ENCODE measurements at regions not wholly inside any gene's neighbourhood (a gene's known extent, or its start where the extent isn't known, plus 50 kb on each side); places are given as distances from the start of the nearest gene placed in this dataset.

- Histone ChIP-seq H3K27me3 (ENCODE audit: insufficient read depth, low read length) (peaks cover 8% of the 10 kb centered on the region; the same call in 1 of the 2 replicates), H3K4me2 (ENCODE audit: low read length) (no peak overlapping the region), H3K4me3 (replicated peaks in 1 of 2; ENCODE audit: low read depth in 1 of 2, low read length in 2 of 2) (no peak overlapping the region), H3K36me3 (ENCODE audit: control insufficient read depth in 1 of 2, insufficient read depth in 2 of 2, low read length in 2 of 2) (no peaks in the 10 kb centered on the region), H3K9ac (ENCODE audit: low read length) (no peak overlapping the region), H3K9me3 (ENCODE audit: control insufficient read depth in 1 of 2, insufficient read depth in 1 of 2, low read depth in 1 of 2, low read length in 2 of 2) (no peaks in the 10 kb centered on the region), H3K9me2 (ENCODE audit: insufficient read depth) (no peaks in the 10 kb centered on the region), H2AFZ (ENCODE audit: low read depth, low read length, poor library complexity, severe bottlenecking) (no peak overlapping the region), H3K4me1 (ENCODE audit: control insufficient read depth in 1 of 2, insufficient read depth in 2 of 2, low read length in 2 of 2) (no peaks in the 10 kb centered on the region), H3K27ac (ENCODE audit: low read depth, low read length) (no peak overlapping the region), H4K20me1 (ENCODE audit: insufficient read depth) (no peaks in the 10 kb centered on the region), H3K79me2 (ENCODE audit: insufficient read depth, low read length) (no peaks in the 10 kb centered on the region)
- no peak for DNase-seq (ENCODE audit: low read depth, low spot score)
- ChIA-PET RAD21 (ENCODE audit: low non-redundant PET in 1 of 2, low total read pairs in 2 of 2, uncharacterized antibody in 2 of 2, unreplicated experiment in 2 of 2) (no interaction called here), CTCF (no interaction called here), POLR2A (no interaction called here)
- TF ChIP-seq EGR1 (IDR thresholded peaks at IDR 0.05; ENCODE audit: low read depth) = no peak
- TF ChIP-seq SP1 (IDR thresholded peaks at IDR 0.05; ENCODE audit: low read depth) = no peak
- TF ChIP-seq YY1 (IDR thresholded peaks at IDR 0.05; ENCODE audit: extremely low read depth, insufficient replicate concordance, low read depth, low read length) = no peak
- no peak for TF ChIP-seq POLR2A (IDR thresholded peaks at IDR 0.05; ENCODE audit: borderline replicate concordance, extremely low read depth, insufficient read depth, insufficient read length)
- no peak for TF ChIP-seq ZFX (IDR thresholded peaks at IDR 0.05)
- TF ChIP-seq CBX3 (IDR thresholded peaks at IDR 0.05; ENCODE audit: low read depth) = no peak
- TF ChIP-seq CEBPB (IDR thresholded peaks at IDR 0.05; ENCODE audit: low read depth) = no peak
- TF ChIP-seq REST (IDR thresholded peaks at IDR 0.05; ENCODE audit: low read depth) = no peak
- no peak for TF ChIP-seq ATF3 (IDR thresholded peaks at IDR 0.05)
- no peak for TF ChIP-seq TCF7L2 (IDR thresholded peaks at IDR 0.05; ENCODE audit: borderline replicate concordance, extremely low read depth, insufficient read depth, insufficient read length)
- no peak for TF ChIP-seq SRF (IDR thresholded peaks at IDR 0.05; ENCODE audit: low read depth)
- TF ChIP-seq EZH2phosphoT487 (IDR thresholded peaks at IDR 0.05; ENCODE audit: borderline replicate concordance) = no peak
- TF ChIP-seq ELF1 (IDR thresholded peaks at IDR 0.05; ENCODE audit: borderline replicate concordance, low read depth) = no peak
- ATAC-seq = no peak
- intact Hi-C loops (cut with micrococcal nuclease) = no loop called here
- BruUV-seq (replicated peaks) = no TSS peak
These were observed 209.9 kb upstream of the RGMA start for GRCh38 chr15:93298901-93299300.
